Astrocyte of the cerebellum (primary cell): ENCODE measurements at regions not wholly inside any gene's neighbourhood (a gene's known extent, or its start where the extent isn't known, plus 50 kb on each side); places are given as distances from the start of the nearest gene placed in this dataset.

Source experiments
- DNase-seq: peaks from one replicate; pipeline ENCODE4 v3.0.0-alpha.2; 2011; ENCODE audit warnings: low read depth
- H3K4me3 ChIP-seq: 2 replicates; pipeline ENCODE4 v1.5.1; 2011; ENCODE audit warnings: mild to moderate bottlenecking, low read depth, low read length, moderate library complexity
- CTCF ChIP-seq: IDR thresholded peaks from 2 replicates; pipeline ENCODE4 v1.5.1; 2012; ENCODE audit warnings: low read length, low read depth, moderate library complexity, mild to moderate bottlenecking; ENCODE audit errors: missing control alignments
- in situ Hi-C: cut with HindIII; loops from 2 replicates; pipeline ENCODE4 v1.10.0; 2017; ENCODE audit warnings: low sequenced_read_pairs

GRCh38 chr18:34108206-34108605 is 116.5 kb downstream of the NOL4 start:
- in situ Hi-C loops: no loop called here
- no peak for DNase-seq
- no peak for TF ChIP-seq CTCF
- H3K4me3 ChIP-seq: no peak overlapping the region

- in situ Hi-C loops: no loop called here
- no peak for DNase-seq
- H3K4me3 ChIP-seq: no peak overlapping the region
- TF ChIP-seq CTCF: no peak
These were observed 126.6 kb downstream of the NOL4 start for GRCh38 chr18:34098109-34098508.

- no peak overlapping the region for H3K4me3 ChIP-seq
- in situ Hi-C loops: no loop called here
- TF ChIP-seq CTCF: no peak
- no peak for DNase-seq
These were observed 127.4 kb downstream of the NOL4 start for GRCh38 chr18:34097312-34097711.

GRCh38 chr18:34094148-34094547 is 130.6 kb downstream of the NOL4 start:
- no peak for TF ChIP-seq CTCF
- DNase-seq: no peak
- no peak overlapping the region for H3K4me3 ChIP-seq
- in situ Hi-C loops: no loop called here

- in situ Hi-C loops: no loop called here
- no peak overlapping the region for H3K4me3 ChIP-seq
- no peak for TF ChIP-seq CTCF
- DNase-seq: no peak
These were observed 131.9 kb downstream of the NOL4 start for GRCh38 chr18:34092796-34093195.

- no peak for DNase-seq
- in situ Hi-C loops: no loop called here
- TF ChIP-seq CTCF: no peak
- H3K4me3 ChIP-seq: no peak overlapping the region
These were observed 138.3 kb downstream of the NOL4 start for GRCh38 chr18:34086370-34086769.

GRCh38 chr18:34085140-34085739 is 139.5 kb downstream of the NOL4 start:
- H3K4me3 ChIP-seq: no peak overlapping the region
- DNase-seq: no peak
- in situ Hi-C loops: no loop called here
- no peak for TF ChIP-seq CTCF
